HFFc6 (cell line): ENCODE measurements at regions not wholly inside any gene's neighbourhood (a gene's known extent, or its start where the extent isn't known, plus 50 kb on each side); places are given as distances from the start of the nearest gene placed in this dataset.

Experiments used
- DNase-seq: peaks from one replicate; pipeline ENCODE4 v3.0.0-alpha.2; 2018
- H3K27ac Mint-ChIP-seq: 2 replicates; pipeline ENCODE4 v1.8.0; 2020; ENCODE audit warnings: mild to moderate bottlenecking, mixed read lengths
- H3K27me3 Mint-ChIP-seq: 2 replicates; pipeline ENCODE4 v1.8.0; 2021; ENCODE audit warnings: mild to moderate bottlenecking, moderate library complexity, mixed read lengths; ENCODE audit not compliant: insufficient read depth
- H3K36me3 Mint-ChIP-seq: 2 replicates; pipeline ENCODE4 v1.8.0; 2021; ENCODE audit warnings: low read depth, mixed read lengths
- H3K4me1 Mint-ChIP-seq: 2 replicates; pipeline ENCODE4 v1.8.0; 2020; ENCODE audit warnings: low read depth, mixed read lengths
- H3K4me3 Mint-ChIP-seq: 2 replicates; pipeline ENCODE4 v1.8.0; 2020; ENCODE audit warnings: mild to moderate bottlenecking, moderate library complexity, mixed read lengths
- H3K9me3 Mint-ChIP-seq: 2 replicates; pipeline ENCODE4 v1.8.0; 2020; ENCODE audit warnings: mild to moderate bottlenecking, mixed read lengths
- CTCF ChIP-seq: fragments of 200-600 bp; sonication (generic); IDR thresholded peaks from 2 replicates; pipeline ENCODE4 v1.5.0; 2021; ENCODE audit warnings: antibody characterized with exemption, mild to moderate bottlenecking

GRCh38 chr2:22741216-22741615 lies 643.8 kb upstream of the KLHL29 start:
- Mint-ChIP-seq H3K4me3 (no peak overlapping the region), H3K9me3 (peaks cover 26% of the 10 kb centered on the region), H3K27me3 (no peaks in the 10 kb centered on the region), H3K4me1 (no peaks in the 10 kb centered on the region), H3K27ac (no peak overlapping the region), H3K36me3 (no peaks in the 10 kb centered on the region; the same call in 1 of the 2 replicates)
- DNase-seq, result no peak
- TF ChIP-seq CTCF, result no peak

GRCh38 chr2:22748909-22749308 lies 636.1 kb upstream of the KLHL29 start:
- DNase-seq, result no peak
- TF ChIP-seq CTCF, result no peak
- Mint-ChIP-seq H3K4me1 (no peaks in the 10 kb centered on the region), H3K36me3 (peaks cover 11% of the 10 kb centered on the region), H3K27ac (no peak overlapping the region), H3K27me3 (no peaks in the 10 kb centered on the region; the same call in 1 of the 2 replicates), H3K9me3 (peaks cover 59% of the 10 kb centered on the region), H3K4me3 (no peak overlapping the region)

- no peaks in the 10 kb centered on the region for H3K4me1 Mint-ChIP-seq
- no peak overlapping the region for H3K4me3 Mint-ChIP-seq
- no peak for TF ChIP-seq CTCF
- H3K9me3 Mint-ChIP-seq, result peaks cover 76% of the 10 kb centered on the region
- H3K27me3 Mint-ChIP-seq, result no peaks in the 10 kb centered on the region; the same call in none of the 2 replicates
- DNase-seq, result no peak
- no peak overlapping the region for H3K27ac Mint-ChIP-seq
- peaks cover 5% of the 10 kb centered on the region; the same call in 1 of the 2 replicates for H3K36me3 Mint-ChIP-seq
Observed at GRCh38 chr2:22753476-22753875, 631.5 kb upstream of the KLHL29 start.

- no peaks in the 10 kb centered on the region for H3K4me1 Mint-ChIP-seq
- H3K27ac Mint-ChIP-seq, result no peak overlapping the region
- no peak overlapping the region for H3K4me3 Mint-ChIP-seq
- H3K36me3 Mint-ChIP-seq, result peaks cover 9% of the 10 kb centered on the region; the same call in 1 of the 2 replicates
- DNase-seq, result no peak
- H3K27me3 Mint-ChIP-seq, result no peaks in the 10 kb centered on the region; the same call in none of the 2 replicates
- H3K9me3 Mint-ChIP-seq, result peaks cover 68% of the 10 kb centered on the region
- TF ChIP-seq CTCF, result no peak
Observed at GRCh38 chr2:22756276-22757043, 628.5 kb upstream of the KLHL29 start.

- H3K36me3 Mint-ChIP-seq, result no peaks in the 10 kb centered on the region
- DNase-seq, result no peak
- TF ChIP-seq CTCF, result no peak
- no peak overlapping the region for H3K27ac Mint-ChIP-seq
- no peaks in the 10 kb centered on the region for H3K4me1 Mint-ChIP-seq
- no peaks in the 10 kb centered on the region for H3K27me3 Mint-ChIP-seq
- peaks cover 48% of the 10 kb centered on the region for H3K9me3 Mint-ChIP-seq
- no peak overlapping the region for H3K4me3 Mint-ChIP-seq
Observed at GRCh38 chr2:22769497-22769896, 615.5 kb upstream of the KLHL29 start.
